HG02943 (cell line): ENCODE measurements at regions not wholly inside any gene's neighbourhood (a gene's known extent, or its start where the extent isn't known, plus 50 kb on each side); places are given as distances from the start of the nearest gene placed in this dataset.
"Not testable (repeated sequence)": the region's sequence is repeated elsewhere in the genome, so short reads cannot be mapped to it uniquely, and the experiment has no call there.

Experiments
- ATAC-seq: cut with Tn5 transposase; IDR thresholded peaks from one replicate; pipeline ENCODE4 v1.9.1; 2021; ENCODE audit warnings: mild to moderate bottlenecking, low read depth, moderate library complexity; ENCODE audit not compliant: unreplicated experiment

- not testable (repeated sequence) for ATAC-seq
These were observed 275.5 kb downstream of the IKZF2 start for GRCh38 chr2:212875950-212876349.

GRCh38 chr2:212873256-212873655 lies 278.2 kb downstream of the IKZF2 start:
- no peak for ATAC-seq

DNA sequence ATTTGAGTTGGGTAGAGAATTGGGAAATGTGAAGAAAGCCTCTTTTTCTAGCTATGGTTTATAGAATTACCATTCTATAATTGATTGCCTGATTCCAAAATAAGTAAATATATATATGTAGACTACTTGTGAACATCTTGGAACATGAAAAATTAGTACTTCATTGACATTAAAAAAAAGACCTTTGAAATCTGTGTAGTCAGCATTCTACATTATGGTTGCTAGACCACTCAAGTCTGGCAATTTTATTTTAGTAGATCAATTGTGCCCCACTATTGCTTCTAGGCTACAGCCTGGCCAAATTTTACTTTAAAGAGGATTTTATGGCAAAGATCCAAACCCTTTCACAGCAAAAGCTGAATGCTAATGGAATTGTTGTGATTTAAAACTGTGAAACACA lies 279.8 kb downstream of the IKZF2 start:
- ATAC-seq, result no peak

DNA sequence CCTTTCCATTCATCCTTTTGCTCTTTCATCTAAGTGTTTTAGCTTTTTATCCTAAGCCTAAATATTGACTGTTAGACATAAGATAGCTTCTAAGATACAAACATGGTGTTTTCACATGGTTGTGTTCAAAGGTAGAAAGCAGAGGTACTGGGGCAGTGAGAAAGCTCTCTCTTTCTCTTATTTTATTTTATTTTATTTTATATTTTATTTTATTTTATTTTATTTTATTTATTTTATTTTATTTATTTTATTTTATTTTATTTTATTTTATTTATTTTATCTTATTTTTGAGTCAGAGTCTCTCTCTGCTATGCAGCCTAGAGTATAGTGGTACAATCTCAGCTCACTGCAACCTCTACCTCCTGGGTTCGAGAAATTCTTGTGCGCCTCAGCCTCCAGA lies 287.2 kb downstream of the IKZF2 start:
- ATAC-seq, result no peak

DNA sequence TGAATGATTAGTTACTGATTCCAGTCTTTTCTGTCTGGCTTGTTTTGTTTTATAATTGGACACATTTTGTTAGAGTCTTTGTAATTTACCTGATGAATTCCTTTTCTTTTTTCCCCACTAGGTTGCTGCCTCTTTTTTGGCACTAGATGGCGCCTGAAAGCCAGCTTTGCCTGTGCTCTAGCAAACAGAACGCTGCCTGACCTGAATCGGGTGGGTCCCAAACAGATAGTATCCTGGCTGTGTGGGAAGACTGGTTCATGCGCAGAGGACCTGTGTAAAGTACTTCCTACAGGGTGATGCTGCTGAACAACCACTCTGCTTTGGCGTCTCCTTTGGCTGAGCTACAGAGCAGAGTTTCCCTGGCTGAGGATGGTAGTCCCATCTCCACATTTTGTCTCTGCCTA lies 288.2 kb downstream of the IKZF2 start:
- no peak for ATAC-seq

- ATAC-seq, result no peak
These were observed 292.9 kb downstream of the IKZF2 start for GRCh38 chr2:212858496-212858895.

- no peak for ATAC-seq
These were observed 296.6 kb downstream of the IKZF2 start for GRCh38 chr2:212854771-212855170.

GRCh38 chr2:212854116-212854515 lies 297.3 kb downstream of the IKZF2 start:
- no peak for ATAC-seq

GRCh38 chr2:212845941-212846340 lies 305.5 kb downstream of the IKZF2 start:
- no peak for ATAC-seq

- ATAC-seq, result no peak
These were observed 305.0 kb upstream of the ERBB4 start for GRCh38 chr2:212843409-212844199.

DNA sequence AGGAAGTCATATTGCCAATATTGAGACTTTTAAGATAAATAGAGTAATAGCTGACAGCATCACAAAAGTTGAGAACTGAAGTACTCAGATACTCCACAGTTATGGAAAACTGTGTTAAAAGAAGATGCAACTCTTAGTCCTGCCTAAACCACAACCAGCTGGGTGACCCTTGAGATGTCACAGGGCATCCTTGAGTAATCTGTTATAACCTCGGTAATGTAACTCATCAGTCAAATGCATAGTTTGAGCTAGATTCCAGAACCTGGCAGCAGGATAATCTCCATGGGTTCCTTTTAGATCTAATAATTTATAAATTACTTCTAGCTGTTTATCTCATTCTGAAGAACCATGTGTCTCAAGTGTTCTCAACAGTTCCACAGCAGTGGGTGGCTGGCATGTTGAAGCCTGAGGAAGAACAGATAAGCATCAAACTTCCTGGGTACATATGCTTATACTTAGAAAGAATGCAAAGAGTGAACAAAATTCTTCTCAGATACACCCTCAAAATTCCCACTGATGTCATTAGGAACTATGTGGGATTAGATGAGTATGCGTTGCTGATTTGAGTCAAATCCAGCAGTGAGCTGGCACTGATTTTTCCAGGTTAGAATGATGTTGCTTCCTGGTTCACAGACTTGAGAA lies 304.1 kb upstream of the ERBB4 start:
- no peak for ATAC-seq

DNA sequence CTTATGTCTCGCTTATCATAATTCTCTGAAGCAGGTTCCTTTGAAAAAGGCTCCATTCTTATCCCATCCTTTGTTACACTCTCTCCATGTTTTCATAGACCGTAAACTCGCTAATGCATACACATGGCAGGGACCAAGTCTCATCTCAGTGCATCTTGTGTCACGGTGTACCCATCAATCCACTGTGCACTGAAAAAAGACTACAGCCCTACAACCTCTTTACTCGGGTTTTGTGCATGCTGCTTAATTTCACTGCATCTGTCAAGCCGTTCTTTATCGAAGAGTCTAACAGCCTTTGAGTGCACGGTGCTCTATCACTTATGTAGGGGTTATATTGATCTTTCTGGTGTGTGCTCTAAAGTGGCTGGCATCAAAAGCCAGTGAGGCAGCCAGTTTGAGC lies 302.9 kb upstream of the ERBB4 start:
- ATAC-seq, result no peak

- no peak for ATAC-seq
These were observed 293.9 kb upstream of the ERBB4 start for GRCh38 chr2:212832211-212833195.

DNA sequence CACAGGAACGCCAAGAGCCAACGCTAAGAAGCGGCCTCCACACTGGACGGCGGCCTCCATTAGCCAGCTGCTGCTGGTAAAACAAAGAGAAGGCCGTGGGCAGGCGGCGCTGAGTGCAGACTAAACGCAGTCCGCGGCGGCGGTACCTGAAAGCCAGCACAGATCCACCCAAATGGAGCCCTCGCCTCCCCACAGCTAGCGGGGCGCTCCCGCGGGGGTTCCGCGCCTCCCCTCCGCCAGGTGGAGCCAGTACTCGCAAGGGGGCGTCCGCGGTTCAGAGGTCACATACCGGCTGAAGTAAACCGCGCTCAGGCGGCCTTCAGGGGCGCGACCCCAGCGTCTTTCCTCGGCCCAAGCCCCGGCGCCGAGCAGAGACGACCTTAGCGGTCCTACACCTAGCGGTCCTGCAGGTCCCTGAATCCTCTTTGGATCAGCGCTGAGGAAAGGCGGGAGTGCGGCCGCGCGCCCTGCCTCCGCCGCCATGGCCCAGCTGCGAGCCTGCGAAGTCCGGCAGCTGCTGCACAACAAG lies 293.1 kb upstream of the ERBB4 start:
- ATAC-seq, result no peak

- no peak for ATAC-seq
These were observed 277.7 kb upstream of the ERBB4 start for GRCh38 chr2:212816267-212816666.

DNA sequence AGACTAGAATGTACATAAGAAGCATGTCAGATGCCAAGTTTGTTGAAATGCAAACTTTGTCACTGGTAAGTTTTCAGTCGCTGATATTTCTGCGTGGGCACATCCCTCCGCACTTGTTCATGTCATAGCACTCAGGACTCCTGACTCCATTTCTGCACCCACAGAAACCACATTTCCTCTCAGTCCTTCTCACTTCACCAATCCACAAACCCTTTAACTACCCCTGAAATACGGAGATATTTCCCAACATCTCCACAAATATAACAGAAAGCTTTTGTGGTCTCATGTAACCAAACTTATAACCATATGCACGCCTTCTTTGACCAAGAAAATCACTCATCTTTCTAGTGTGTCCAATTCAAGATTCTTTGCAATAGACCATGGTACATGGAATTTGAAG lies 276.9 kb upstream of the ERBB4 start:
- ATAC-seq, result no peak

- no peak for ATAC-seq
These were observed 276.3 kb upstream of the ERBB4 start for GRCh38 chr2:212814941-212815340.

DNA sequence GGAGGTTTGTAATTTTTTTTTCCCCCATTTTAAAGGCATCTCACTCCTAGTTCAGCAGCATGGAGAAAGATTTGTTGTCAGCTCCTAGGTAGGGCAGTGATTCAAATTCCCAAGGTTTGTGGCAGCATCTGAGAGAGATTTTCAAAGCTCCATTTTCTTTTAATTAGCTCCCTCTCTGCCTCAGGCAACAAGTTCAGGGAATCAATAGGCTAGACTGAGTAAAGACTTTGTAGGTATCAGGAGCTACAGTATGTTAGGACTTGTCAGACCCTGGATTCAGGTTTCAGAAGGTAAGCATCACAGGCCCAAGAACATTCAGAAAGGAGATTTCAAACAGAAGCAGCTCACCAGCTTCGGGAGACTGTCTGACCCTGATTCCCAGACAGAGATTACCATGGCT lies 273.3 kb upstream of the ERBB4 start:
- no peak for ATAC-seq

GRCh38 chr2:212811036-212811805 lies 272.6 kb upstream of the ERBB4 start:
- ATAC-seq, result no peak
